ENCODE measurements at regions not wholly inside any gene's neighbourhood (a gene's known extent, or its start where the extent isn't known, plus 50 kb on each side); places are given as distances from the start of the nearest gene placed in this dataset.
A peak's percentile ranks its signal among the peaks of the same experiment; 100 is the strongest.

DNA sequence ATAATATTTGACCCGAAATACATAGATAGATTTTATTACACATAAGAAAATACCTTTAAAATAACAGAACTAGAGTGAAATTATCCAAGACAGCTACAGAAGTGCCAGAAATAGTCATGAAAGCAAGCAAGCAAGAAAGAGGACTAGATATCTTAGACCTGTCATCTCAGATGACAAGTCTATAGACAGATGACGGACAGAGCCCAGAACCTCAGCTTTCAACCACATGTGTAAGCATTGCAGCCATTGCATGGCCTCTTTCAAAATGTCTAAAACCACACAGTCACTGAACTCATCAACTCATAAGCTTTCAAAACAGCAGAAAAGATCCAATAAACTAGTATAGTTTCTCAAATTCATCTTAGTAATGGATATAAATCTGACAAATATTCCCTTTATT, 59.8 kb upstream of the FHIT start:
- no peak for DNase-seq

DNA sequence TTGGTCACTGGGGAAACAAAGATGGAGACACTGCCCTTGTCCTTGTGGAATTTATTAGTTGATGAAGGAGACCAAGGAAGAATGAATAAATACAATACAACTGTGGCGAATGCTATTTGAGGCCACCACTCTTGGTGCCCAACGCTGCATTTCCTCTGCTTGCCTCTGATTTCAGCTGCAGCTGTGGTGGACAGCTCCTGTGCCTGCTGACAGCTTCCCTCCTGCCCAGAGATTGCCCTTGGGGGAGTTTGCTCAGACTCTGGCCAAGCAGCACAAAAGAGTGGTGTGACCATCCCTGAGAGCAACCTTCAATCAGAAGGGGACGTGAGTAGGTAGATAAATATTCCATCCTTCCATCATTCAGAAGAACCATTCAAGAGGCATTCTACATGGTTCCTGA, 64.6 kb upstream of the FHIT start:
- DNase-seq, result no peak

DNA sequence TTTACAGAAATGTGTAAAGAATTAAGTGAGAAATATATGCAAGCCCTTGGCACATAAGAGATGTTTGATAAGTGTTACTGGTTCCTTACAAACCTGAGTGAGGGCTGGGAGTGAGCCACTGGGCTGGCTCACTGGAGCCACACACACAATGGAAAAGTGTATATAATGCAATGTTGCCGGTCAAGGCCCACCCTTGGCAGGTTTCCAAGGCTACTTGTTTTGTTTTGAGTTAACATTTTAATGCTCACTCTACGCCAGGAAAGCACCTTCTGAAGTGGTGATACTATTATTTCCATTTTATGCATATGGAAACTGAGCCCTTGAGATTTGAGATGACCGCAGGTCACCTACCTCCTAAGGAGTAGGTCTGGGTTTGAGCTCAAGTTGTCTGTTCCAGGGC, 71.8 kb upstream of the FHIT start:
- no peak for DNase-seq

DNA sequence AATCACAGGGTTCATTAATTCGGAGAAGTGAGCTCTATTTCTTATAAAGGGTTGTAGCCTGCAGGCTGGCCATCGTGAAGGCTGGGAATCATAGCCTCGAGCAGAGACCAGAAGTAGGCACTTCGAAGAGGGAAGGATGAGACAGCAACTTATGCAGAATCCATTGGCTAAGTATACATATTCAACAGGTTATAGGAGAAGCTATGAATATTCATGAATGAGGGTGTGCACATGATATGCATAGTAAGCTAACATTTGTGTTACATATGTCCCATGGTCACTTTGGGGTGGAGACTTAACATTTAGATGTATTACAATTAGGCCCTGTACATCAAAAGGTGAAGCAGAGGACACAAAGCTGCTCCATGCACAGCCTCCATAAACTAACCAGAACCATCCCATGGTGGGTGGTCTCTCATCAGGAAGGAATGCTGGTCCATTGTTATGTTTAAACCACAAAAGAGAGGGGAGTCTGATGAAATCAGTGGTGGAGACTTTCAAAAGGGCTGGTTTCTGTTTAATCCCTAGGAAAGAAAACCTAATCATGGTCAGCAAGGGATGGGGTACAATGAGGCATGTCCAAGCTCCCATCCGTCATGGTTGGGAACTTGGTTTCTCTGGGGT, 80.8 kb upstream of the FHIT start:
- DNase-seq, result no peak

DNA sequence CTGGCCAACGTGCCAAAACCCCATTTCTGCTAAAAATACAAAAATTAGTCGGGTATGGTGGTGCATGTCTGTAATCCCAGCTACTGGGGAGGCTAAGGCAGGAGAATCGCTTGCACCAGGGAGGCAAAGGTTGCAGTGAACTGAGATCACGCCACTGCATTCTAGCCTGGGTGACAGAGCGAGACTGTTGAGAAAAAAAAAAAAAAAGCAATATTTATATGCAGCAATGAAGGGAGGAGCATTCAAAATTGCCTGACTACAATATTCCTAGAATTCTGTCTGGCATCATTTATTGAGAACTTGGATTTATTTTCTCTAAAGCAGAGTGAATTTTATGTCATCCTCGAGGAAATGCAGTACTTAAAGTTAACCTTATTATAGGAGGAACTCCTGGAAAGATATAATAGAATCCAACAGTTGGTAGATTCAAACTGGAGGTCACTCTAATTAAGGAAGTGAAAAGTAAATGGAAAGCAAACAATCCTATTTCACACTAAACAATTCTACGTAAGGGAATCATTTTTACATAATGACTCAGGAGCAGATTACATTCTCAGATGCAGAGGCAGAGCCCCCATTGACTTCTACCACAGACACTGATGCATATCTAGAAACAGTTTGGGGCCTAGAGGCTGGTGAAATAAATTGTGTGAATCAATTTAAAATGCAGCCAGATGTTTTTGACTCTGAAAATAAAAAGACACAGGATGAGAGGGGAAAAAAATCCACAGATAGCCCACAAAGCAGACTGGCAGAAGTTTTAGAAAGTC, 82.1 kb upstream of the FHIT start:
- no peak for DNase-seq

DNA sequence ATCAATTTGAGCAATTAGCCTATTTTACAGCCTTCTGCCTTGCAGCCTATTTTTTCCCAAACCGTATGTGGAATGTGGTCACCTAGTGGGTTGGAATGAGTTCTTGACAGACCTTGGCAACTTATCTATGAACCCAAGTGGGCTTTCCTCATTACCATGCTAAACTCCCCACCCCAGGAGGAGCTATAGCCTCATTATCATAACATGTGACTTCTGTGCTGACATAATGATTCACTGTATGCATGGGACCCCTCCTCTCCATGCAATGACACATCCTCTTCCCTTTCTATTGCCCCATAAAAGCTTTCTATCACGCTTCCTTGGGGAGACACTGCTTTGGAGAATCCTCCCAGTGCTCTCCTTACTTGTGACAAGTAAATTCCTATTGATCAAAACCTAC, 83.5 kb upstream of the FHIT start:
- DNase-seq, result no peak

DNA sequence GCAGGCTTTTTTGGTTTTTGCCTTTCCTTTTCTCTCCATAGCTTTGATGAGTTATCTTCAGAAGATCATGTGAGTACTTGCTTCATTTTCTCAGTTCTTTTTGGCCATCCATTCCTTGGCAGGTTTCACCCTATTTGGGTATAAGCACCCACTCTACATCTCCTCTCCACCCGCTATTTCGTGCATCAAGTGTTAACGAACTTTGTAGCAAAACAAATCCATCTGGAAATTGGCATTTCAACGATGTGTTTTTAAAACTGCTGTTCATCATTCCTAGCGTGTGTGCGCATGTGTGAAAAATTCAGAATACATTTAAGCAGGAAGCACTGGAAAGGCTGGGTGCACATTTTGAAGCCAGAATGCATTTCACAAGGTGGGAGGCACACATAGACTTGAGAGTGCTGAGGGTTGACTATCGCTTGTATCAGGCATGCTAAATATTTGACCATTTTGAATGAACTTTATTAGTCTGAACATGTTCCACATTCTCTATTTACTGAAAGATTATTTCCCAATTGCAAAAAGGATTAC, 89.7 kb upstream of the FHIT start:
- DNase-seq, result no peak

DNA sequence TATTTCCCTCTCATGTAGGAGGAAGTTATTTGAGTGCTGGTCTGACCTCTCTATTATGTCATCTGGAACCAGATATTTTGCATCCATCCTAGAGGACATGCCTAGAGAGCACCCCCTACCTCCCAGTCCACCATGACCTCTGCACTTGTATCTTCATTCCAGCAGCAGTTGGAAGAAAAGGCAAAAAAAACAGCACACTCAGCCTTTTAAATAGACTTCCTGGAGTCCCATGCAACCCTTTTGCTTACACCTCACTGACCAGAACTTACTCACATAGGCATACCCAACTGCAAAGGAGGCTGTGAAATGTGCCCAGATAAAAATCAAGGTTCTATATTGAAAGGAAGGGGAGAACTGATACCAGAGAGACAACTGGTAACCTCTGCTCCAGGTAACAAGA, 92.3 kb upstream of the FHIT start:
- DNase-seq, result no peak

DNA sequence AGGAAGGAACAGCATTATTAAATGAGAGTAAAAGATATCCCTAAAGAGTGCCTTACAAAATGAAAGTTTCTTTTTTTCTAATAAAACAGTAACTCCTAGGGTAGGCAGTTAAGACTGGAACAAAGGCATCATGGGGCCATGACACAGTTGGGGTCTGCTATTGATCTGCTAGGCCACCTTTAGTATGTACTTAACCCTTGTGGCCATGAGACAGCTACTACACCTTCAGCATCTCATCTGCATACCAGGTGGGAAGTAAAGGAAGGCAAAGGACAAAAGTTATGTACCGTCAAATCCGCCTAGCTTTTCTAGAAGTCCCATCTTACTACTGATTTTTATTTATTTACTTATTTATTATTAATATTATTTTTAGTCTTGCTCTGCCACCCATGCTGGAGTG, 93.8 kb upstream of the FHIT start:
- DNase-seq, result no peak

DNA sequence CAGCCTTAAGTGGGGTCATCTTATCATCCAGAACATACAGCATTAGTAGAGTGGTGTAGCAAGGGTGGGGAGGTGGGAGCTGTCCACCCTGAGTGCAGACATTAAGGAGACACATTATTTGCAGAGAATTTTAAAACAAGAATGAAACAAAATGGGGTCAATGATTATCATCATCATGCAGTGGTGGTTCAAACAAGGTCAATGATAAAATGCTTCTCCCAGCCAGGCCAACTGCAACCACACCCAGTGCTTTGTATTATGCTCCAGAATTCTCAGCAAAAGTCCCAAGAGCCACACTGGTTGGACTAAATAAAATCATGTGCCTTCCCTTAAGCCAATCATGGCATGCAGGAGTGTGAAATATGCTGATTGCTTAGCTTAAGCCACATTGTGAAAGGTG, 96.7 kb upstream of the FHIT start:
- DNase-seq, result no peak

DNA sequence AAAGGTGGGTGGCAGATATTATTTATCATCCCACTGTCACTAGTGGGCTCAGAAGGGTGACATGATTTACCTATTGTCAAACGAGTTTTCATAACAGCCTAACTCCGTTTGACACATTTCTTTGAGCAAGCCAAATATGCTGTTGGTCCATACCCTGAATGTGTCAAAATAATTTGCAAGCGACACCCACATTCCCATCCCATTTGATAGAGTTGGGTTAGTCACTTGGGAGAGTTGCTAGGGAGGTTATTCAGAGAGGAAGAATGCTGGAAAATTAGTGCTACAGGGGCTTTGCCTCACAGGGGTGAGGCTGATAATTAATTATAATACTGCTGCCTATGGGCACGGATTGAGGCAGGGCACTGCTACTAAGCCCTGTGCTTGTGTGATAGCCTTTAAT, 98.5 kb upstream of the FHIT start:
- DNase-seq, result no peak

DNA sequence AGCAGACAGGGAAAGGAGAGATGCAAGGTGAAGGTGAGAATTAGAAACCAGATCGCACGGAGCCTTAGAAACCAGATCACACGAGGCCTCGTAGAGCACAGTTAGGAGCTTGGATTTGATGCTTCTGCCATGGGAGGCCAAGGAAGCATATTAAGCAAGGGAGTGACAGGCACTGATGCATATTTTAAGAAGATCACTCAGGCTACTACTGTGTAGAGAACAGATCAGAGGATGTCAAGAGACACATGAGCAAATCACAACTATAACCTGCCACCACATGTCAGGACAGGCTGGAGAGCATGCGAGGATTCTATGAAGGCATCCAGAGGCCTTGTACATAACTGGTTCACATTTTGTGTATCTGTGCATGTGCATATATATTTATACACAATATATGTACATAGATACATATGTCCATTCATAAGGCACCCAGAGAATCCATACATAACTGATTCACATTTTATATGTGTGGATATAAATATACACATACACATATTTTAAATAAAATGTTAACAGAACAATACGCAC, 99.6 kb upstream of the FHIT start:
- no peak for DNase-seq

DNA sequence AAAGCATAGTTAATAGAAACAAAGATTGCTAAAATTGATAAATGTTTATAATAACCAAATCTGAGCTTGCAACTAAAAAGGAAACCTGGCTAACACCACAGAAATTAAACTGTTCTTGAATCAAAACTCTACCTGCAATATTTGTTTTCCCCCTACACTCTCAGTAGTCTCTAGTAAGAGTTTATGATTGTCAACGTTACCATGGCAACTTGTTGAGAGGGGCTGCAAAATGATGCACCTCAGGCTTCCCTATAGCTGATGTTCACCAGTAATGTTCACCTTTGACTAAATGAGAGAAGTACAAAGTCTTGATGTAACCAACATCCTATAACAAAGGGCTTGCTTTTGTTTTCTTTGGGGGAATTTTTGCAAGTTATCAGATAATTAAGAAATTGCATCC, 101.1 kb upstream of the FHIT start:
- DNase-seq, result no peak

DNA sequence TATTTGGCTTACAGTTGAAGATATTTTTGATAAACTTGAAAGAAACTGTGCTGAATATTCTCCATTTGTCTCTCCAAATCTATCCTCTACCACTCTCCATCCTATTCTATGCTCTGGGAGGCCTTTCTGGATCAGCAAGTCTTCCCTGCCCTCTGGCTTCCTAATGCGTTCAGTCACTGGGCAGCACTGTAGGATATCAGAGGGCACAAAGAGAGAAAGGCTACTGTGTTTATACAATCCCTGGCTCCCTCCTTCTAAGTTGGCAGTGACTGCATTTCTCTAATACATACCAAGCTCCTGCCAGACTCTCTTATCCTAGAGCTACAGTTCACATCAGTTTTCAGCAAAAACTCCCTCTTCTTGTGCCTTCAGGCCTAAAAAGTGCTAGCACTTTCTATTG, 102.1 kb upstream of the FHIT start:
- DNase-seq, result no peak

DNA sequence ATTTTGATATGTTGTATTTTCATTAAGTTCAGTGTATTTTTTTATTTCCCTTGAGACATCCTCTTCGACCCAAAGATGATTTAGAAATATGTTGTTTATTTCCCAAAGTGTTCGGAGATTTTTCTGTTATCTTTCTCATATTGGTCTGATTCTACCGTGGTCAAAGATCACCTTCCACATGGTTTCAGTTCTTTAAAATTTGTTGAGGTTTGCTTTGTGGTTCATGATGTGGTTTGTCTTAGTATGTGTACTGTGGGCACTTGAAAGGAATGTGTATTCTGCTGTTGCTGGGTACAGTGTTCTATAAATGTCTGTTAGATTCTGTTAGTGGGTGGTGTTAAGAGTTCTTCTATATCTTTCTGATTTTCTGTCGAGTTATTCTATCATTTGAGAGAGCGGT, 103.4 kb upstream of the FHIT start:
- no peak for DNase-seq

DNA sequence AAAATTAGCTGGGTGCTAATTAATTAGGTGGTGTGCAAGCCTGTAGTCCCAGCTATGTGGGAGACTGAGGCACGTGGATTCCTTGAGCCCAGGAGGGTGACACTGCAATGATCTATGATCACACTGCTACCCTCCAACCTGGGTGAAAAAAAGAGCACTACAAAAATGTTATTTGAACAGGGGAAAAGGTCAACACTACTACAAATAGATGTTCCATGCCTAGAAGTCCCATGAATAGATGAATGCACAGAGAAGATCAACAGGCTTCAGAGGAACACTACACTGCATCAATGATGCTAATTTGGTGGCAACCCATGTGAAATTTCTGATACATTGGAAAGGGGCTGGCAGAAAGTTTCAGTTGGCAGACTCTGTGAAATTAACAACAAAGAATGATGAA, 105.4 kb upstream of the FHIT start:
- DNase-seq, result no peak

DNA sequence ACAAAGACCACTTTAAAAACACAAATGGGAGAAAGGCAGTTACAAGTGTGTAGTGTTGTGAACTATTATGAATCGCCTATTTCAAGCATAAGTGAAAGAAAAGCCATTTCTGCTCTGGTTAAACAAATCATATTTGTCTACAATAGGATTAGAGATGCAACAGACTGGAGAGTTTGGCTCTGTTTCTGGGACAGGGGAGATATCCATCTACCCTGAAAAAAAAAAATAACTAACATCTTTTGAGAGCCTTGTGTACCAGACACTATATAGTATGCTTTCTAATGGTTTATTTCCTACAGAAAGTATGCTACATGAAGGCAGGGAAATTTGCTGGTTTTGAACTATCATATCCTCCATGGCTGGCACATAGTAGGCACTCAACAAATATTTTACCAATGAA, 106.7 kb upstream of the FHIT start:
- no peak for DNase-seq

DNA sequence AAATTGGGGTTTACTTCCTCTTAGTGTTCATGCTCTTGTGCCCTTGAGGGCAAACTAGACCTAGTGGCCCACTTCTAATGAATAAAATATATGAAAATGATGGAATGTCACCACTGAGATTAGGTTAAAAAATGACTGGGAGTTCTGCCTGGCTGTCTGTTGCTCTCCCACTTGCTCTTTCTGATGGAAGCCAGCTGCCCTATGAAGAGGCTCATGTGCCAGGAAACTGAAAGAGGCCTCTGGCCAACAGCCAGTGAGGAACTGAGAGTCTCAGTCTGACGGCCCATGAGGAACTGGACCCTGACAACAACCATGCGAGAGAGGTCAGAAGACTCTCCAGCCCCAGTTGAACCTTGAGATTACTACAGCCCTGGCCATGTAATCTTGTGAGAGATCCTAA, 107.1 kb upstream of the FHIT start:
- DNase-seq, result peak; percentile 31

DNA sequence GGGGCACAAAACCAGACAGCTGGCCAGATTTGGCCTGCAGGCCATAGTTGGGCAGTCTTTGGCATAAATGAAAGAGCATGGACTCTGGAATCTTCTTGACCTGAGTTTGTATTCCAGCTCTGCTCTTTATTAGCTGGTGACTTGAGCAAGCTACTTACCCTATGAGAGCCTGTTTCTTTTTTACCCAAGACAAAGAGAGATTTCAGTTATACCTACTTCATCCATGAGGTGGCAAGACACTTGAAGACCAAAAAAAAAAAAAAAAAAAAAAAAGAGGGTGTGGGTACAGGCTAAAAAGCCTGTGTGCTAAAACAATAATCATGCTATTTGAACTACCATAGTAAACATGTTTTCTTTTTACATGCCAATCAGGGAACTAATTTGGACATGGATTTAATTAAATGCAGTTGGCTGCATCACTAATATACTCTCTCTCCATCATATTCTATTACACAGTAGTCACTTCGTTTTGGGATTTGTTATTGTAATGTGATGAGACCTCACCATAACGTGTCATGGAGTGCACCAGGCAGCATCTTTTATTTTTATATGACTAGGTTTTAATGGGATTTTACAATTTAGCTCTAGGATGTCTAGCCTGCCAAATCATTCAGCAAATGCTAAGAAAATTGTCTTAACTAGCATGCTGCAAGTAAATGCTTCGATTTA, 109.2 kb upstream of the FHIT start:
- no peak for DNase-seq

DNA sequence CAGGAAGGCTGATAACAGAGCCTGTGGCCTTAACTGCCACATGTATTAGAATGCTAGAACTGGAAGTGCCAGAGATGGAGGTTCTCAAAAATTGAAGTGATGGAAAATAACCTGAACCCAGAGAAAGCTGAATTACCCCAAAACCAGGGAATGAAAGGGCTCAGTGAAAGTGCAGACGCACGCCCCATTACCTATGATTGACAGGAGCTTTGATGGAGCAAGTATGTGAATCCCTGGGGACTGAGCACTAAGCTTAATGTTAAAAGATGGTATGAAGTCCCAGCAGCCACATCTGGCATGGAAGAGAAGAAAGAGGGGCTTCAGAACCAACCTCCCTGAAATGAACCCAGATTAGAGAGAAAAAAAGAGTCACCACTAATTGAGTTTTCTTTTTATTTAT, 118.4 kb upstream of the FHIT start:
- no peak for DNase-seq

DNA sequence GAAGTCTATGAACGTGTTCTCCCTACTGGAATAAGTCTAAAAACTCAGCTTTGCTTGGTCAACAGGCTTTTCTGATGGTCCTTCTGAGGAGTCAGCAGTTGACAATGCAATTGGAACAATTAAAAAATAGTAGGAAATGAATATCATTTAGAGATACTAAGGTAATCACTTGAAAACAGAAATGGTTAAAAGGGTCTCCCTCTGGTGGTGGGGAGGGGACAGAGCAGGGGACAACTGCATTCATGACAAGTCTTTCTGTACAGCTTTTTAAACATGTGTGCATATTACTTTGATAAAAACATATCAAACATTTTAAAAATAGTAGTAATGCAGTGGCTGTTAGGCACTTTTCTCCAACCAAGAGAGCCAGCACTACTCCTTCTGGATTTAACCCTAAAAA, 119.9 kb upstream of the FHIT start:
- DNase-seq, result peak; percentile 7

DNA sequence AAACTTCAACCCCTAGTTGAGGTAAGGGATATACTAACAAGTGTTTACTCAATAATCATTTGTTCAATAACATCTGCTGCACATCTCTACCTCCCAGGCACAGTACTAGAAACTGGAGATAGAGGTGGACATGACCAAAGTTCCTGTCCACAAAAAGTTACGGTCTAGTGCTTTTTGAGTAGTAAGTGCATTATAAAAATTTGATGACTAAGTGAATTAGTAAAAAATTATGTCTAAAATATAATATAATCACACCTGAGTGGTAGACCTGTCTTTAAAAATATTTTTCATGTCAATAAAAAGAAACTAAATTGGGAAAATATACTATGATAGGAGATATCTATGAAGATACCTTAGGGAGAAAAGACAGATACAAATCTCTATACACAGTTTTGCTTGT, 121.5 kb upstream of the FHIT start:
- DNase-seq, result no peak

DNA sequence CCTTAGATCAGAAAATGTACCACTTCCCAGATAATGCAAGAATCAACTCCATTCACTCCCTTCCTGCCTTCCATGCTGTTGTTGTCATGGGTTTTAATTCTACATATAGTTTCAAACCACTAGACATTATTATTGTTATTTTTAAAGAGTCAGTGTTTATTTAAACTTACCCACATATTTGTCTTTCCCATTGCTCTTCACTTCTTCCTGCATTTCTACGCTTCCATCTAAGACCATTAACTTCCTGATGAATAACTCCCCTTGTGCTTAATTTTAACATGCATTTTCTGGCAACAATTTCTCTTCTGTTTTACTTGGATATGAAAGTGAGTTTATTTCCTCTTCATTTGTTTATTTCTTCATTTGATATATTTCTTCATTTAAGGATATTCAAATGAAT, 127.1 kb upstream of the FHIT start:
- DNase-seq, result no peak

Measured in right kidney (tissue), 1 donor.